HG03469 (cell line): ENCODE measurements at regions not wholly inside any gene's neighbourhood (a gene's known extent, or its start where the extent isn't known, plus 50 kb on each side); places are given as distances from the start of the nearest gene placed in this dataset.
"Not testable (repeated sequence)": the region's sequence is repeated elsewhere in the genome, so short reads cannot be mapped to it uniquely, and the experiment has no call there.

Source experiments
- ATAC-seq: cut with Tn5 transposase; IDR thresholded peaks from one replicate; pipeline ENCODE4 v1.9.1; 2021; ENCODE audit warnings: mild to moderate bottlenecking, moderate library complexity, moderate number of reproducible peaks; ENCODE audit not compliant: unreplicated experiment

GRCh38 chr4:148961526-148961925 is 519.3 kb upstream of the NR3C2 start:
- no peak for ATAC-seq

GRCh38 chr4:148958317-148958716 is 516.1 kb upstream of the NR3C2 start:
- no peak for ATAC-seq

GRCh38 chr4:148955564-148956297 is 513.5 kb upstream of the NR3C2 start:
- ATAC-seq, result no peak

- ATAC-seq, result no peak
Observed at GRCh38 chr4:148954011-148954749, 512.0 kb upstream of the NR3C2 start.

GRCh38 chr4:148951346-148951745 is 509.1 kb upstream of the NR3C2 start:
- no peak for ATAC-seq

GRCh38 chr4:148946271-148946670 is 504.1 kb upstream of the NR3C2 start:
- no peak for ATAC-seq

- ATAC-seq, result no peak
Observed at GRCh38 chr4:148944839-148945219, 502.6 kb upstream of the NR3C2 start.

GRCh38 chr4:148944136-148944838 is 502.1 kb upstream of the NR3C2 start:
- no peak for ATAC-seq

- no peak for ATAC-seq
Observed at GRCh38 chr4:148934926-148935578, 492.8 kb upstream of the NR3C2 start.

- no peak for ATAC-seq
Observed at GRCh38 chr4:148926276-148927260, 484.4 kb upstream of the NR3C2 start.

- no peak for ATAC-seq
Observed at GRCh38 chr4:148923881-148924280, 481.7 kb upstream of the NR3C2 start.

- ATAC-seq, result no peak
Observed at GRCh38 chr4:148922497-148922896, 480.3 kb upstream of the NR3C2 start.

GRCh38 chr4:148914734-148915133 is 472.5 kb upstream of the NR3C2 start:
- ATAC-seq, result no peak

- no peak for ATAC-seq
Observed at GRCh38 chr4:148914301-148914700, 472.1 kb upstream of the NR3C2 start.

GRCh38 chr4:148903388-148903787 is 461.2 kb upstream of the NR3C2 start:
- ATAC-seq, result no peak

GRCh38 chr4:148901075-148901705 is 459.0 kb upstream of the NR3C2 start:
- no peak for ATAC-seq

GRCh38 chr4:148898139-148898538 is 455.9 kb upstream of the NR3C2 start:
- ATAC-seq, result not testable (repeated sequence)

GRCh38 chr4:148893095-148893494 is 450.9 kb upstream of the NR3C2 start:
- ATAC-seq, result no peak

- ATAC-seq, result no peak
Observed at GRCh38 chr4:148883891-148884290, 441.7 kb upstream of the NR3C2 start.

- ATAC-seq, result no peak
Observed at GRCh38 chr4:148883435-148883834, 441.2 kb upstream of the NR3C2 start.
